A673 (cell line): ENCODE measurements at regions not wholly inside any gene's neighbourhood (a gene's known extent, or its start where the extent isn't known, plus 50 kb on each side); places are given as distances from the start of the nearest gene placed in this dataset.

ENCODE experiments used
- BruUV-seq: library from RNA; stranded (reverse); fragments of 400-500 nt; replicated peaks from 2 replicates; lab custom pipeline; 2021; lab: Mats Ljungman, UMichigan
- CTCF ChIA-PET: fragments of 300-600 bp; sonication (Branson Sonifier 250); formaldehyde crosslinking; loops from one replicate; lab custom pipeline; 2022; ENCODE audit warnings: antibody characterized with exemption; lab: Charles Lee
- POLR2A ChIA-PET: fragments of 300-600 bp; sonication (Branson Sonifier 250); formaldehyde crosslinking; loops from one replicate; lab custom pipeline; 2022; ENCODE audit warnings: antibody characterized with exemption; ENCODE audit not compliant: low non-redundant PET; lab: Charles Lee
- DNase-seq: peaks from one replicate; pipeline ENCODE4 v3.0.0-alpha.2; 2015; ENCODE audit warnings: low spot score
- H3K27ac ChIP-seq: fragments of 200-600 bp; sonication (generic); 2 replicates; pipeline ENCODE4 v1.5.1; 2016; ENCODE audit warnings: mixed run types, low read depth, mild to moderate bottlenecking, mixed read lengths, antibody characterized with exemption, low read length; ENCODE audit not compliant: poor library complexity, severe bottlenecking
- H3K27me3 ChIP-seq: fragments of 200-600 bp; sonication (generic); replicated peaks from 2 replicates; pipeline ENCODE4 v1.6.1; 2017; ENCODE audit warnings: mixed run types, low read depth, mild to moderate bottlenecking, mixed read lengths, antibody characterized with exemption, low read length; ENCODE audit not compliant: insufficient read depth, poor library complexity
- H3K36me3 ChIP-seq: fragments of 200-600 bp; sonication (generic); 2 replicates; pipeline ENCODE4 v1.6.1; 2016; ENCODE audit warnings: mixed run types, mild to moderate bottlenecking, mixed read lengths, antibody characterized with exemption, low read length; ENCODE audit not compliant: insufficient read depth, poor library complexity, severe bottlenecking
- H3K4me1 ChIP-seq: fragments of 200-600 bp; sonication (generic); 2 replicates; pipeline ENCODE4 v1.6.1; 2017; ENCODE audit warnings: mixed run types, mild to moderate bottlenecking, mixed read lengths, antibody characterized with exemption, low read length; ENCODE audit not compliant: insufficient read depth, poor library complexity, severe bottlenecking
- H3K4me3 ChIP-seq: fragments of 200-600 bp; sonication (generic); 2 replicates; pipeline ENCODE4 v1.5.1; 2016; ENCODE audit warnings: low read depth, mixed run types, mild to moderate bottlenecking, mixed read lengths, low read length; ENCODE audit not compliant: poor library complexity, severe bottlenecking
- H3K9me3 ChIP-seq: fragments of 200-600 bp; sonication (generic); 2 replicates; pipeline ENCODE4 v1.6.1; 2016; ENCODE audit warnings: mixed run types, low read depth, mild to moderate bottlenecking, mixed read lengths, antibody characterized with exemption, low read length; ENCODE audit not compliant: poor library complexity, severe bottlenecking
- EZH2 ChIP-seq: fragments of 200-600 bp; sonication (generic); IDR thresholded peaks from 2 replicates; pipeline ENCODE4 v1.6.1; 2017; ENCODE audit warnings: borderline replicate concordance, low read depth, mild to moderate bottlenecking, mixed read lengths, antibody characterized with exemption, low read length; ENCODE audit not compliant: poor library complexity, severe bottlenecking
- intact Hi-C: fragments of 100-400 bp; cut with micrococcal nuclease; formaldehyde crosslinking; loops from one replicate; pipeline ENCODE4 v1.10.0; 2022; ENCODE audit not compliant: unreplicated experiment
- TF ChIP-seq, protein P1 (sequence below): fragments of 300-800, 200-600 bp; sonication (generic); conservative IDR thresholded peaks from 2 replicates; pipeline ENCODE4 v1.5.1; 2017; ENCODE audit warnings: low read depth, mild to moderate bottlenecking, antibody characterized with exemption, low read length, moderate library complexity, mixed read lengths

DNA sequence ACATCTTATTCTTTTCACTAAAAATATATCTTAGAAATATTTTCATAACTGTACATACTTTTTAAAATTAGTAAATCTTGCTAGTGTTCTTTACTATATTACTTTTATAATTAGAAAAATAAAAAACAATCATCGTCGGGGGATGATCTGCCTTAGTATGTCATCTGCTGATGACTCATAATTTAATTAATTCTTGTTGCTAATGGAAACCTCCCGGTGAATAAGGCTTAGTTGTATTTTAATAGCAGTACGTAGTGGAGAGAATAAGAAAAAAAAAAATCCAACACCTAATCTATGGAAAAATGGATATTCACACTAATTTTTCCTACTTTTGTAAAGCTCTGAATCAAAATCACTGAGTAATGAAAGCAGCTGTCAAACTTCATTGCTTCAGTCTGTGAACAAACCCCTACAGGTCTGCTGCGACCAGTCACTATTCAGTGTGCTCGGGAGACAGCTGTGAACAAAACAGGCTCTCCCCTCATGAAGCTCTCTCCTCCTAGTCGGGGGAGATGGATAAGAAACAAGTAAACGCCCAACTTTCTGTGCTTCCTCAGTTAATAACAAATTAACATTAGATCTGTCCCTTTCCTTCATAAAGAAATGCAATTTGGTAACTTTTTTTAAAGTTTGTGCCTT lies 97.4 kb upstream of the UPP2 start:
- H3K36me3 ChIP-seq, result no peaks in the 10 kb centered on the region
- no TSS peak for BruUV-seq
- no peaks in the 10 kb centered on the region for H3K4me1 ChIP-seq
- no peak overlapping the region for H3K27ac ChIP-seq
- intact Hi-C loops, result loop anchor here (10.0 kb wide), 1 partner anchor 379 kb away; the partner anchor contains the start of gene ACVR1C
- no peaks in the 10 kb centered on the region for H3K9me3 ChIP-seq
- H3K4me3 ChIP-seq, result no peak overlapping the region
- ChIA-PET CTCF (no interaction called here), POLR2A (no interaction called here)
- peak; percentile 41 for DNase-seq
- TF ChIP-seq EZH2, result no peak
- H3K27me3 ChIP-seq, result no peaks in the 10 kb centered on the region

DNA sequence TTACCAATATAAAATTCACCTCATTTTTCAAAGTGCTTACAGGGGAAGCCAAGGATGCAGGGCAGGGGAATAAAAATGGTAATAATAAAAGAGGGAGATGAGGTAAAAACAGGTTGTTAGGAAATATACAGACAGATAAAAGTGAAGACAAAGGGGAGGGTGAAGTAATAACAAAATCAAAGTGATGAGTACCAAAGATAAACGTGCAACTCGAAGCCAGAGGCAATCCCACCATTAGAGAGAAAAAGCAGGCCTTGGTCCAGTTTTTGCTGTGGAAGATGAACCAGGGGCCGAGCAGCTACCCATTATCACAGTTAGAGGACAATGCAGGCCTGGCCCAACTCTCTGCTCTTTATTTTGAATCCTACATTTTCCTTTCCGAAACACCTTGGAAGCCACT lies 99.6 kb upstream of the UPP2 start:
- TF ChIP-seq, protein P1, sequence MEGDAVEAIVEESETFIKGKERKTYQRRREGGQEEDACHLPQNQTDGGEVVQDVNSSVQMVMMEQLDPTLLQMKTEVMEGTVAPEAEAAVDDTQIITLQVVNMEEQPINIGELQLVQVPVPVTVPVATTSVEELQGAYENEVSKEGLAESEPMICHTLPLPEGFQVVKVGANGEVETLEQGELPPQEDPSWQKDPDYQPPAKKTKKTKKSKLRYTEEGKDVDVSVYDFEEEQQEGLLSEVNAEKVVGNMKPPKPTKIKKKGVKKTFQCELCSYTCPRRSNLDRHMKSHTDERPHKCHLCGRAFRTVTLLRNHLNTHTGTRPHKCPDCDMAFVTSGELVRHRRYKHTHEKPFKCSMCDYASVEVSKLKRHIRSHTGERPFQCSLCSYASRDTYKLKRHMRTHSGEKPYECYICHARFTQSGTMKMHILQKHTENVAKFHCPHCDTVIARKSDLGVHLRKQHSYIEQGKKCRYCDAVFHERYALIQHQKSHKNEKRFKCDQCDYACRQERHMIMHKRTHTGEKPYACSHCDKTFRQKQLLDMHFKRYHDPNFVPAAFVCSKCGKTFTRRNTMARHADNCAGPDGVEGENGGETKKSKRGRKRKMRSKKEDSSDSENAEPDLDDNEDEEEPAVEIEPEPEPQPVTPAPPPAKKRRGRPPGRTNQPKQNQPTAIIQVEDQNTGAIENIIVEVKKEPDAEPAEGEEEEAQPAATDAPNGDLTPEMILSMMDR, result no peak
- TF ChIP-seq EZH2, result no peak

DNA sequence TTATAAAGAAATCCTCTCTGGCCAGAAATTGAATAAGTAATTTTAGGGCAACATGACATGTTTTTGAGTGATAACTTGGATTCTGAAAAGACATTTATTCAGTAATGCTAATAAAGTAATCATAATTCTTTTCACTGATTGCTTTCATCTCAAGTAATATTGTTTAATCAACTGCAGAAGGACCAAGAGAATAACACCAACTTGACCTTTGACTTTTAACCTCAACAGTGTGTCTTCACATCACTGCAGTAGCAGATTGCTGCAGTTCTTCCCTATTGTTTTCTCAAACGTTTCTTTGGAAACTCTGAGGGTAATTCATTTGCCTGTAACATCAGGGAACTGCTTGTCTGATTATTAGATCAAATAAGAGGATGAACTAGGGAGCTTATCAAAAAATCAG lies 104.9 kb upstream of the UPP2 start:
- H3K36me3 ChIP-seq, result no peaks in the 10 kb centered on the region
- TF ChIP-seq, protein P1, result no peak
- no peak for TF ChIP-seq EZH2
- no peak overlapping the region for H3K27ac ChIP-seq
- H3K4me3 ChIP-seq, result no peak overlapping the region
- intact Hi-C loops, result no loop called here
- H3K4me1 ChIP-seq, result no peaks in the 10 kb centered on the region
- ChIA-PET CTCF (no interaction called here), POLR2A (no interaction called here)
- DNase-seq, result no peak
- no TSS peak for BruUV-seq
- H3K9me3 ChIP-seq, result no peaks in the 10 kb centered on the region
- H3K27me3 ChIP-seq, result no peaks in the 10 kb centered on the region

More for the DNA sequence above, 99.6 kb upstream of the UPP2 start:
- no peaks in the 10 kb centered on the region for H3K9me3 ChIP-seq
- CTCF ChIA-PET, result interaction anchor here (0.6 kb wide), 1 partner anchor 700 kb away, joined by 3 read pairs; no protein-coding TSS in a partner anchor
- no peaks in the 10 kb centered on the region for H3K27me3 ChIP-seq
- H3K4me1 ChIP-seq, result no peaks in the 10 kb centered on the region
- H3K4me3 ChIP-seq, result no peak overlapping the region
- POLR2A ChIA-PET, result no interaction called here
- no peaks in the 10 kb centered on the region for H3K36me3 ChIP-seq
- intact Hi-C loops, result loop anchor here (10.0 kb wide), 1 partner anchor 377 kb away; the partner anchor contains the start of gene ACVR1C
- DNase-seq, result no peak
- no peak overlapping the region for H3K27ac ChIP-seq
- BruUV-seq, result no TSS peak

DNA sequence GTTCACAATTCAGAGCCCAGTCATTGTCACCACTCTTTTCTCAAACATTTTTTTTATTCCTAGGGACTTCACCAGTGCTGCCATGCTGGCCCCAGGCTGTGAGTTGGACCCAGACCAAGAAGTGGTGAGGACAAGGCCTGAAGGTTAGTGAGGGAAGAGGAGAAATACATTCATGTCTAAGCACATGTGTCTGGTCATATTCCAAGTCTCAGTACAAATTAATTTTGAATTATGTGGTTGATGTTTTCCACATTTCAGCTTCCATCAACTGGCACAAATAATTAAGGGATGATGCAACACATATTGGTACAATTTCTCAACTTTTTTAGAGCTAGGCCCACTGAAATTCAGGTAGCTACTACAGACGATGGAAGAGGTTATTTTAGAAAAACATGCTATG lies 106.6 kb upstream of the UPP2 start:
- ChIA-PET POLR2A (no interaction called here), CTCF (no interaction called here)
- Histone ChIP-seq H3K4me1 (peaks cover under 1% of the 10 kb centered on the region), H3K27ac (no peak overlapping the region), H3K9me3 (no peaks in the 10 kb centered on the region), H3K27me3 (no peaks in the 10 kb centered on the region), H3K4me3 (no peak overlapping the region), H3K36me3 (no peaks in the 10 kb centered on the region)
- DNase-seq, result no peak
- intact Hi-C loops, result no loop called here
- TF ChIP-seq, protein P1, result no peak
- no peak for TF ChIP-seq EZH2
- no TSS peak for BruUV-seq
